ENCODE measurements at regions not wholly inside any gene's neighbourhood (a gene's known extent, or its start where the extent isn't known, plus 50 kb on each side); places are given as distances from the start of the nearest gene placed in this dataset.

DNA sequence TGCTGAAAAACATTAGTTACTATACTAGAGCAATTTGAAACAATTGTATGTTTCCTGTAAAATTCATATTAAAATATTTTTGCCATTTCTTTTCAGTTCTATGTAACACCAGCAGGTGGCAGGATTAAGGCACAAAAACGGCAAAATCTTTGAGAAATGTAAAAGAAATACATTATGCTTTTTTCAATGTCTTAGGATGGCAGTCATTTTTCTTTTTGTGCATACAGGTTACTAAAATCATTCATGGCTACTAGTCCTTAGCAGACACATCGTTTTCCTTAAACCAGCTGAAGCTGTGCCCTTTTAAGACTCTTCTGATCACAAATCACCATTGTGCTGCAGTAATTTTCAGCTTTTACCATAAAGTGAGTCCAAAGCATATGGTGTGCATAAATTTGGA lies 800.7 kb upstream of the SLITRK5 start:
- no peak for TF ChIP-seq POLR2AphosphoS5 (IDR thresholded peaks at IDR 0.05)
- TF ChIP-seq, protein P1, sequence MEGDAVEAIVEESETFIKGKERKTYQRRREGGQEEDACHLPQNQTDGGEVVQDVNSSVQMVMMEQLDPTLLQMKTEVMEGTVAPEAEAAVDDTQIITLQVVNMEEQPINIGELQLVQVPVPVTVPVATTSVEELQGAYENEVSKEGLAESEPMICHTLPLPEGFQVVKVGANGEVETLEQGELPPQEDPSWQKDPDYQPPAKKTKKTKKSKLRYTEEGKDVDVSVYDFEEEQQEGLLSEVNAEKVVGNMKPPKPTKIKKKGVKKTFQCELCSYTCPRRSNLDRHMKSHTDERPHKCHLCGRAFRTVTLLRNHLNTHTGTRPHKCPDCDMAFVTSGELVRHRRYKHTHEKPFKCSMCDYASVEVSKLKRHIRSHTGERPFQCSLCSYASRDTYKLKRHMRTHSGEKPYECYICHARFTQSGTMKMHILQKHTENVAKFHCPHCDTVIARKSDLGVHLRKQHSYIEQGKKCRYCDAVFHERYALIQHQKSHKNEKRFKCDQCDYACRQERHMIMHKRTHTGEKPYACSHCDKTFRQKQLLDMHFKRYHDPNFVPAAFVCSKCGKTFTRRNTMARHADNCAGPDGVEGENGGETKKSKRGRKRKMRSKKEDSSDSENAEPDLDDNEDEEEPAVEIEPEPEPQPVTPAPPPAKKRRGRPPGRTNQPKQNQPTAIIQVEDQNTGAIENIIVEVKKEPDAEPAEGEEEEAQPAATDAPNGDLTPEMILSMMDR (IDR thresholded peaks at IDR 0.05): peak in 3 of 4 experiments; percentile 37 to 62 (median 47)
- 1 to 3% methylated on average over 2 of the region's 2 CpGs for WGBS, 2 donors
- H3K27me3 ChIP-seq: no peaks in the 10 kb centered on the region
- H3K4me3 ChIP-seq: no peak overlapping the region
- intact Hi-C loops (cut with DNase I): loop anchor here (5.0 kb wide), 1 partner anchor 402 kb away; no protein-coding TSS in a partner anchor
- H3K27ac ChIP-seq: no peak overlapping the region
- H3K9me3 ChIP-seq: no peaks in the 10 kb centered on the region
- H3K36me3 ChIP-seq: no peaks in the 10 kb centered on the region
- no peaks in the 10 kb centered on the region for H3K4me1 ChIP-seq
- no peak for DNase-seq

- WGBS, 2 donors: 14 to 51% methylated on average over 1 of the region's 1 CpG
- intact Hi-C loops (cut with DNase I): no loop called here
- TF ChIP-seq POLR2A (IDR thresholded peaks at IDR 0.05) (no peak), POLR2AphosphoS5 (IDR thresholded peaks at IDR 0.05) (no peak), EP300 (IDR thresholded peaks at IDR 0.05) (no peak)
- TF ChIP-seq, protein P1 (IDR thresholded peaks at IDR 0.05): no peak
- no peaks in the 10 kb centered on the region for H3K27me3 ChIP-seq
- DNase-seq: no peak
- H3K27ac ChIP-seq: no peak overlapping the region
- H3K9me3 ChIP-seq: no peaks in the 10 kb centered on the region
- no peaks in the 10 kb centered on the region for H3K4me1 ChIP-seq
- no peak overlapping the region for H3K4me3 ChIP-seq
- H3K36me3 ChIP-seq: no peaks in the 10 kb centered on the region
Measured at GRCh38 chr13:86877441-86877840, 793.7 kb upstream of the SLITRK5 start.

DNA sequence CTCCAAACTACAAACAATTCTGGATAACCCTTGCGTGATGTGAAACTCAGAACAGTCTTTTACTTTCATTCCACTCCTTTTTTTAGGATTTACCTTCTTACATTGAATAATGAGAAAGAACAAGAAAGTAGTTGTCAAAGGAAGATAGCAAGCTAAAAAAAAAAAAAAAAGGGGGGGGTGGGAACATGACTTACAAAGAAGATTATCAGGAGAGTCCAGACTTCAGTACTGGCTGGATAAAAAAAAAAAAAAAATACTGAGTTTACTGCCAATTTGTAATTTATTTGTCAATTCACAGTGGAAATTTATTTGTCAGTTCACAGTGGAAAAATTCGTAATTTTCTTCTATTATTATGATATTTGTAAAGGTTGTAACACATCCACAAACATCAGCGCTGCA lies 792.4 kb upstream of the SLITRK5 start:
- H3K4me1 ChIP-seq: no peaks in the 10 kb centered on the region
- WGBS, 2 donors: 68 to 81% methylated on average over 3 of the region's 3 CpGs
- no peaks in the 10 kb centered on the region for H3K9me3 ChIP-seq

GRCh38 chr13:86881390-86881789 lies 789.8 kb upstream of the SLITRK5 start:
- WGBS, 2 donors: 76 to 79% methylated on average over 2 of the region's 2 CpGs
- intact Hi-C loops (cut with DNase I): no loop called here
- TF ChIP-seq EP300 (IDR thresholded peaks at IDR 0.05) (no peak), POLR2AphosphoS5 (IDR thresholded peaks at IDR 0.05) (no peak), POLR2A (IDR thresholded peaks at IDR 0.05) (no peak)
- TF ChIP-seq, protein P1 (IDR thresholded peaks at IDR 0.05): no peak
- Histone ChIP-seq H3K4me1 (no peaks in the 10 kb centered on the region), H3K27me3 (no peaks in the 10 kb centered on the region), H3K27ac (no peak overlapping the region), H3K36me3 (no peaks in the 10 kb centered on the region), H3K9me3 (no peaks in the 10 kb centered on the region), H3K4me3 (no peak overlapping the region)
- no peak for DNase-seq

More for the DNA sequence above, 792.4 kb upstream of the SLITRK5 start:
- Histone ChIP-seq H3K4me3 (no peak overlapping the region), H3K27me3 (no peaks in the 10 kb centered on the region), H3K36me3 (no peaks in the 10 kb centered on the region), H3K27ac (no peak overlapping the region)
- TF ChIP-seq, protein P1 (IDR thresholded peaks at IDR 0.05): no peak
- no peak for TF ChIP-seq POLR2A (IDR thresholded peaks at IDR 0.05)
- TF ChIP-seq EP300 (IDR thresholded peaks at IDR 0.05): no peak
- TF ChIP-seq POLR2AphosphoS5 (IDR thresholded peaks at IDR 0.05): no peak
- intact Hi-C loops (cut with DNase I): no loop called here
- DNase-seq: no peak

DNA sequence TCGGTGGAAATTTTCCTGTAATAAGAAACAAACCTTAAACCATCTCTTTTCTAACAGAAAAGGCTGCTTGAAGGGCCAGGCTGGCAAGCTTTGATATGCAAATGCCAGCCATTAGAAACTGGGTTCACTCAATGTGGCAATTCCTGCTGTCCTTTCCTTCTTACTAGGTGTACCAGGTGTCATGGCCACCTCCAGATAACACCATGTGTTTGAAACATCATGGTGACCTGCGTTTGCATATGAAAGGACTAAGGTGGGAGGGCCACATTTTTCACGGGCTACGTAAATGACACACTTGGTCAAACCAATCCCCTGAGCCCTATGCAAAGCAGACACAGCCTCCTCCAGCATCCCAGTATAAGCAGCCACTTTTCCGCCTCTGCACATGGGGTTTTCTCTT lies 789.1 kb upstream of the SLITRK5 start:
- WGBS, 2 donors: 70 to 89% methylated on average over 5 of the region's 5 CpGs
- no peaks in the 10 kb centered on the region for H3K9me3 ChIP-seq
- H3K27me3 ChIP-seq: no peaks in the 10 kb centered on the region
- no peak for DNase-seq
- H3K4me1 ChIP-seq: no peaks in the 10 kb centered on the region
- no peak overlapping the region for H3K4me3 ChIP-seq
- H3K36me3 ChIP-seq: no peaks in the 10 kb centered on the region
- H3K27ac ChIP-seq: no peak overlapping the region
- intact Hi-C loops (cut with DNase I): no loop called here
- TF ChIP-seq POLR2AphosphoS5 (IDR thresholded peaks at IDR 0.05): no peak
- TF ChIP-seq POLR2A (IDR thresholded peaks at IDR 0.05): no peak
- no peak for TF ChIP-seq EP300 (IDR thresholded peaks at IDR 0.05)
- TF ChIP-seq, protein P1 (IDR thresholded peaks at IDR 0.05): no peak

Measured in sigmoid colon (tissue), 6 donors.